ENCODE measurements at regions not wholly inside any gene's neighbourhood (a gene's known extent, or its start where the extent isn't known, plus 50 kb on each side); places are given as distances from the start of the nearest gene placed in this dataset.

GRCh38 chr12:115870021-115870420 is 407.5 kb downstream of the MED13L start:
- TF ChIP-seq CTCF (IDR thresholded peaks at IDR 0.05) (no peak), POLR2A (IDR thresholded peaks at IDR 0.05) (no peak), POLR2AphosphoS5 (IDR thresholded peaks at IDR 0.05) (no peak)
